SH-SY5Y (cell line): ENCODE measurements at regions not wholly inside any gene's neighbourhood (a gene's known extent, or its start where the extent isn't known, plus 50 kb on each side); places are given as distances from the start of the nearest gene placed in this dataset.

ENCODE experiments used
- GATA2 ChIP-seq: IDR thresholded peaks from 2 replicates; pipeline ENCODE4 v1.6.1; 2011; ENCODE audit warnings: mild to moderate bottlenecking, low read depth, low read length
- GATA3 ChIP-seq: IDR thresholded peaks from 2 replicates; pipeline ENCODE4 v1.6.1; 2011; ENCODE audit warnings: low read depth, mild to moderate bottlenecking, low read length, moderate library complexity

DNA sequence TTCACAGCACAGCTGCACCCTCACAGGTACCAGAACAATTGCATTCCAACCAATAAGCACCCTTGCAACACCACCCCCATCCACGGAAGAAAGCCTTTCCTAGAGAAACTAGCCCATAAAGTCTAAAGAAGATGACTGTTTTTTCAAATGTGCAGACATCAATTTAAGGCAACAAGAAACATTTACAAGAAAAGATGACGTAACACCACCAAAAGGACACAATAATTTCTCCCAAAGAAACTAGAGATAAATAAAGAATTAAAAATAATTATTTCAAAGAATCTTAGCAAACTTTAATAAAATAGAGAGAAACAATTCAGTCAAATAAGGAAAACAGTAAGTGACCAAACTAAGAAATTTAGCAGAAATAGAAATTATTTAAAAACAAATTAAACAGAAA is 352.3 kb upstream of the ATXN7L3B start:
- TF ChIP-seq GATA3 (no peak), GATA2 (no peak)
